ENCODE measurements at regions not wholly inside any gene's neighbourhood (a gene's known extent, or its start where the extent isn't known, plus 50 kb on each side); places are given as distances from the start of the nearest gene placed in this dataset.

DNA sequence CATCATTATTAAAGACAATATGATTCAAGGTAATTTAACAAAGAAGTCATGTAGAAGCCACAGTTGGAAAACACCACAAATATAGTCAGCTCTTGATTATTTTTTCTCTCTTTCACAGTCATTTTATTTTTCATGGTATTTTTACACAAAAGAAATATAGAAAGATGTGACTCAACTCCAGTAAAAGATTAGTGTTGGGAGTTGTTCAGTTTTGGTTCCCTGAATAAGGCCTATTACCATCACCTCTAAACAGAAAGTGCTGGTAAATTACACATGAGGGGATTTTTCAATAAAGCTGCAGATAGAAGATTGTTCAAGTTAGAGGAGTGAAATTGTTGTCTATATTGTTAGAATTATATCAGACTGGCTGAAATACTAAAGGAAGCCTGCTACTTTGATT, 107.0 kb downstream of the DDIT4L start:
- DNase-seq (ENCODE audit: low spot score): no peak

GRCh38 chr4:100082852-100083251, 107.4 kb downstream of the DDIT4L start:
- no peak for DNase-seq (ENCODE audit: low spot score)

- no peak for DNase-seq (ENCODE audit: low spot score)
Observed at GRCh38 chr4:100081491-100081890, 108.8 kb downstream of the DDIT4L start.

DNA sequence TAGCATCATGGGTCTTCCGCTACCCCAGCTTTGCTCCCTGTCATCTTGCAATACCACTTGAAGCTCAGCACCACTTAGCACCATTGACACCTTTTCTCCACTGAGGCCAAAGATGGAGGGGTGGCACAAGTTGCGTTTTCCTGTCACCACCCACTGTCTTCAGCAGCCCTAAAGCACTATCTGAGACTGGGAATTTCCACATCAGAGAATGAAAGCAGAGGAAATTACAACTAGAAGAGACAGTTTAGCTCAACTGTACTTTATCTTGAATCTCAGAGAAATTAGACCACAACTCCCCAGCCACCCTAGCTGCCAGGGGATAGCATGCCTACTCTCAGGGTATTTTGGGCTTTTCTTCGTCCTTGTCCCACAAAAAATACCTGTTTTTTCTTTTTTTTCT, 111.0 kb downstream of the DDIT4L start:
- no peak for DNase-seq (ENCODE audit: low spot score)

DNA sequence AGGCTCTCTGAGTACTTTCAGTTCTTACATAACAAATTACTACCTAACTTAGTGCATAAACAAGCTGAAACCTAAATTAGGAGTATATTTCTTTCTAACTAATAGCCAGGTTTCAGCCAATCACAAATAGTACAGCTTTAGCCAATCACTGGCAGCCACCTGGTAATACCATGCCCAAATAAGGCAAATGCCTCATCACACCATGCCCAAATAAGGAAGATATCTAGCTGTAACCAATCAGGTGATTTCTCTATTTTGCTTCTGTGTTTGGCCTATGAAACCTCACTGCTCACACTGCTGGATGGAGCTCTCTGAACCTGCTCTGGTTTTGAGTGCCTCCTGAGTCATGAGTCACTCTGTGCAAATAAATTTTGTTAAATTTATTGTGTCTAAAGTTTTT, 113.5 kb downstream of the DDIT4L start:
- DNase-seq (ENCODE audit: low spot score): no peak

- no peak for DNase-seq (ENCODE audit: low spot score)
Observed at GRCh38 chr4:100075486-100076270, 114.6 kb downstream of the DDIT4L start.

- DNase-seq (ENCODE audit: low spot score): no peak
Observed at GRCh38 chr4:100075056-100075455, 115.2 kb downstream of the DDIT4L start.

- no peak for DNase-seq (ENCODE audit: low spot score)
Observed at GRCh38 chr4:100071506-100071905, 118.8 kb downstream of the DDIT4L start.

- DNase-seq (ENCODE audit: low spot score): no peak
Observed at GRCh38 chr4:100070868-100071267, 119.4 kb downstream of the DDIT4L start.

GRCh38 chr4:100069207-100069606, 119.1 kb upstream of the H2AZ1 start:
- DNase-seq (ENCODE audit: low spot score): no peak

- DNase-seq (ENCODE audit: low spot score): no peak
Observed at GRCh38 chr4:100067255-100067654, 117.2 kb upstream of the H2AZ1 start.

- DNase-seq (ENCODE audit: low spot score): no peak
Observed at GRCh38 chr4:100063355-100063754, 113.3 kb upstream of the H2AZ1 start.

DNA sequence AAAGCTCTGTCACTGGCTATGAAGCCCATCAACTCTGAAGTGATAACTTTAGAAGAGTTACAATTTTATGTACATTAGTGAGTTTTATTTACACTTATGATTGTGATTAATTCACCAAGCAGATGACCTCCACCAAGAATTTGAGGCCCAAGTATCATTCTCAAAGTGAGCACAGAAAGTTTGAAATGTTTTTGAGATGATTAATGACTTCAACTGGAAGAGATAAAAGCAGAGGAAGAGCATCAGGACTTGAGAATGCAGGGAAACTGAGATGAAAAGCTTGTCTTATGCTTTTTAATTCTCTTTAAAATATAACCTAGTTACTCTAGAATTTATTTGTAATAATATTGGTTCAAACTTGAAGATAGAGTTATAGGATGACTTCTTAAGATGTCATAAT, 112.8 kb upstream of the H2AZ1 start:
- DNase-seq (ENCODE audit: low spot score): no peak

DNA sequence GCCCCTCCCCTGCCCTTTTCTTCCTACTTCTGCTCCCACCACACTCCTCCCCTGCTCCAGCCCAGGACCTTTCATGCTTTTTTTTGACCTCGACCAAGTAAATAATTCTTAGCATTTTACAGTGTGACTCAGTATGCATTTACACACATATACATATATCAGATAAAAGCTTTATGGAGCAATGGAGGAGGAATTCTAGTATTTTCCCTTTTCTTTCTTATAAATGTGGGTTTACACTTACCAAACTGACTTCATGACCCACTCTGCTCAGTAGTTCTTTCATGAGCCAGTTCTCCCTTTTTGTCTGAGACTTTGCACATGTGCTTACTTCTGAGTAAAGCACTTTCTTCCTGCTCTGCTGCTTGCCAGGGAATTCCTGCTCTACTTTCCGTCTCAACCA, 111.8 kb upstream of the H2AZ1 start:
- DNase-seq (ENCODE audit: low spot score): no peak

- no peak for DNase-seq (ENCODE audit: low spot score)
Observed at GRCh38 chr4:100060765-100061416, 110.8 kb upstream of the H2AZ1 start.

DNA sequence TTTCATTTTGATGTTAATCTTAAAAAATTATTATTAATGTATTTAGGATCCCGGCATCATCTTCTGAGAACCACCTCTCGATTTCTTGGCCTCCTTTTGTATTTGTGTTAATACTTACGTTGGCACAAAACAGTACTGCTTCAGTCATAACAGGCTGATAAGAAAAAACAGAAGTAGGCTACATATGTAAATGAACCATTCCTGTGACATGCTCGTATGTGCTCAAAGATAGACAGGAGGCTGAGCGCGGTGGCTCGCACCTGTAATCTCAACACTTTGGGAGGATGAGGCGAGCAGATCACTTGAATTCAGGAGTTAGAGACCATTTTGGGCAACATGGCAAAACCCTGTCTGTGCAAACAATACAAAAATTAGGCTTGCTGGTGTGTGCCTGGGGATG, 109.4 kb upstream of the H2AZ1 start:
- DNase-seq (ENCODE audit: low spot score): no peak

DNA sequence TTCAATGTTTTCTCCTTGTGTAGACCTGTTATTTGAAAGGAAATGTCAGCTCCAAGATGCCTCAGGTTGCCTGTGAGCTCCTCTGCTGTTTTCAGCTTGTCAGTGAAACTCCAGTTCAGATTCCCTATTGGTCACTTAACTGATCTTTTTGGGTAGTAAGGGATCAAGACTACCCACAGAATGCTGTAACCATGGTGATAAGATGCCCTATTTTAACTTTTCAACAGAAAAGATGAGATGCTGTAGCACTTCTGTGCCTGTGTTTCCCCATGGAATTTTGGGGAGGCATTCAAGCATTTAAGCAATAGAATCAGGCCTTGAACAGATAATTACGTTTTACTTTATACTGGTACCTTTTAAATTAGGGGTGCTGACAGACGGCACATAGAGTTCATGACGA, 106.6 kb upstream of the H2AZ1 start:
- DNase-seq (ENCODE audit: low spot score): no peak

DNA sequence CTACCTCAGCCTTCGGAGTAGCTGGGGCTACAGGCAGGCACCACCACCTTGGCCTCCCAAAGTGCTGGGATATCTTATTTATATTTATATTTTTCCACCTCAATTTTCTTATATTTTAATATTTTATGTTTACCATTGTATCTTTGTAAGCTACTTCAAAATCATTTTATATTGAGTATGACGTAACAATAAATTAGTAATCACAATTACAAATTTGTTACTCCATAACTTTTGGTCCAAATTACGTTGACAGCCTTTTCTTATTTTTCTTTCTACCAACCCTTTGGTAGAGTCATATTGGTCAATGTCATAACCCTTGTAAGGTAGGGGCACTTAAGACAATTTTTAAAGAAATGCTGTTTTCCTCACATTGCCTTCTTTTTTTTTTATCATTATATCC, 104.0 kb upstream of the H2AZ1 start:
- DNase-seq (ENCODE audit: low spot score): no peak

- DNase-seq (ENCODE audit: low spot score): no peak
Observed at GRCh38 chr4:100049872-100050271, 99.8 kb upstream of the H2AZ1 start.

DNA sequence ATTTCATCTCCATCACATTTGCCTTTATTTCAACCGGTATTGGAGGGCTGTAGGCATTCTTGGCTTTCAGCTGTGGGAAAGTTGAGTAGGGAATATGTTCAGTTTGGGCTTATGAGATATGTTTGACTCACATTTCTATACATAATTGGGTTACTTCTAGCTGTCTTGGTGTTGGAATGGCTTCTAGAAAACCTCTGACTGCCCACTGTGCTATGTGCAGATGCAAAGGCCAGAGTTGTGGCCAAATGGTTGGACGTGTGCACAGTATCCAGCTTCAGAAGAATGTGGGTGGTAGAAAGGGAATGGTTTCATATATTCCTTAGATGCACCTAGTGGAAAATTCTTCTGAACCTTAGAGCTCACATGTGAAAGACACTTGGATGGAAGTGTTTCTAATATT, 92.6 kb upstream of the H2AZ1 start:
- no peak for DNase-seq (ENCODE audit: low spot score)

DNA sequence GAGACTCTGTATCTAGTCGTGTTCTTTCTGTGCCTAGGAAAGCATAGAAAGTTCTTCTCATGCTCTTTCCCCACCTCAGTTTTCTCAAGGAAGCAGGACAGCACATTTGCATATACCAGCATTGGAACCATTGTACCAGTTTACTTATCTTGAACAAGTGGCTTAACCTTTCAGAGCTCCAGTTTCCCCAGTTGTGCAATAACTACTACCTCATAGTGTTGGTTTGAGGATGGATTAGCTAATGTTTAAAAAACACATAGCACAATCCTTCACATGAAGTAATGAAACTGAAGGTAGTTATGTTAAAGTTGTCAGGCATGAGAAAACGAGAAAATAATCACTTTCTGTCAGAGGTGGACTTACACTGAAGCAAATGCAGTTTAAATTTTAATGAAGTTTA, 92.2 kb upstream of the H2AZ1 start:
- no peak for DNase-seq (ENCODE audit: low spot score)

GRCh38 chr4:100041646-100042045, 91.6 kb upstream of the H2AZ1 start:
- no peak for DNase-seq (ENCODE audit: low spot score)

DNA sequence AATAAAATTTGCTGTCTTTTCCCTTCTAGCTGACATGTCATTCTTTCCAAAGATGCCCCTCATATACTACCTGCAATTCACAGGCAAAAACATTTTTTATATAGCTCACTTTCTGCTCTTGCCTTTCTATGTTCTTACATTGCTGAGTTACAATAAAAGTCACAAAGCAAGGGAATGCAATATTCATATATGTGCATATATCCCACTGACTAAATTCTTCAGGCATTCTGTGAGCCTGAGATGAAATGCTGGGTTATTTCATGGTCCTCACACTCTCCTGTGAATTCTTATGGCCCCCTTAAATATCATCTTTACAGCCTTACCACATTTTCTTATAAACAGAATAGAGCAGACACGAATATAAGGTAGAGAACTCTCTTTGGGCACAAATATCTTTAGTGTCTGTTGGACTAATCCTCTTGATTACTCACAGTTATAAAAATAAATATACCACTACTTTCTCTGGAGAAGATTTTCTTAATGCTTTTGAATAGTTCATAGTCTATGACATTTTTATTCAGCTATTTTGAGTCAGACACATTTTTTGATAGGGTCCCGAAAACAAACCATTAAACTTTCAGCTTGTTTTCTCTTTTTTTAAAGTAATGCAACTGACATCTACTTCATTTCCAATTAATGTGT, 84.1 kb upstream of the H2AZ1 start:
- DNase-seq (ENCODE audit: low spot score): no peak
